Activated naive CD4-positive, alpha-beta T cell treated with anti-CD3 and anti-CD28 coated beads, Interleukin-2, amount 50 U/mL, for 24 hours (primary cell): ENCODE measurements at regions not wholly inside any gene's neighbourhood (a gene's known extent, or its start where the extent isn't known, plus 50 kb on each side); places are given as distances from the start of the nearest gene placed in this dataset.

Source experiments
- H3K27ac Mint-ChIP-seq: one replicate; pipeline ENCODE4 v1.8.0; 2021; ENCODE audit warnings: mild to moderate bottlenecking, mixed read lengths
- H3K27me3 Mint-ChIP-seq: one replicate; pipeline ENCODE4 v1.8.0; 2021; ENCODE audit warnings: mixed read lengths
- H3K36me3 Mint-ChIP-seq: one replicate; pipeline ENCODE4 v1.8.0; 2021; ENCODE audit warnings: mixed read lengths
- H3K4me1 Mint-ChIP-seq: one replicate; pipeline ENCODE4 v1.8.0; 2021; ENCODE audit warnings: mixed read lengths
- H3K4me3 Mint-ChIP-seq: one replicate; pipeline ENCODE4 v1.8.0; 2021; ENCODE audit warnings: mild to moderate bottlenecking, mixed read lengths
- H3K9me3 Mint-ChIP-seq: one replicate; pipeline ENCODE4 v1.8.0; 2021; ENCODE audit warnings: mixed read lengths

GRCh38 chr2:157124731-157125130 lies 132.8 kb upstream of the GALNT5 start:
- H3K27ac Mint-ChIP-seq, result no peak overlapping the region
- H3K4me3 Mint-ChIP-seq, result no peak overlapping the region
- no peaks in the 10 kb centered on the region for H3K4me1 Mint-ChIP-seq
- H3K27me3 Mint-ChIP-seq, result peaks cover 2% of the 10 kb centered on the region
- no peaks in the 10 kb centered on the region for H3K36me3 Mint-ChIP-seq
- H3K9me3 Mint-ChIP-seq, result no peaks in the 10 kb centered on the region

GRCh38 chr2:157125685-157126084 lies 131.8 kb upstream of the GALNT5 start:
- Mint-ChIP-seq H3K9me3 (no peaks in the 10 kb centered on the region), H3K27ac (no peak overlapping the region), H3K27me3 (peaks cover 2% of the 10 kb centered on the region), H3K4me3 (no peak overlapping the region), H3K4me1 (no peaks in the 10 kb centered on the region), H3K36me3 (no peaks in the 10 kb centered on the region)

- no peak overlapping the region for H3K4me3 Mint-ChIP-seq
- H3K9me3 Mint-ChIP-seq, result no peaks in the 10 kb centered on the region
- peaks cover 2% of the 10 kb centered on the region for H3K27me3 Mint-ChIP-seq
- H3K27ac Mint-ChIP-seq, result no peak overlapping the region
- H3K36me3 Mint-ChIP-seq, result no peaks in the 10 kb centered on the region
- no peaks in the 10 kb centered on the region for H3K4me1 Mint-ChIP-seq
Observed at GRCh38 chr2:157127249-157128012, 130.1 kb upstream of the GALNT5 start.

GRCh38 chr2:157143901-157144300 lies 113.6 kb upstream of the GALNT5 start:
- Mint-ChIP-seq H3K4me3 (no peak overlapping the region), H3K4me1 (no peaks in the 10 kb centered on the region), H3K27ac (no peak overlapping the region), H3K36me3 (no peaks in the 10 kb centered on the region), H3K9me3 (no peaks in the 10 kb centered on the region), H3K27me3 (peaks cover 7% of the 10 kb centered on the region)

- H3K36me3 Mint-ChIP-seq, result no peaks in the 10 kb centered on the region
- no peaks in the 10 kb centered on the region for H3K4me1 Mint-ChIP-seq
- no peak overlapping the region for H3K27ac Mint-ChIP-seq
- H3K27me3 Mint-ChIP-seq, result peaks cover 8% of the 10 kb centered on the region
- H3K9me3 Mint-ChIP-seq, result no peaks in the 10 kb centered on the region
- H3K4me3 Mint-ChIP-seq, result no peak overlapping the region
Observed at GRCh38 chr2:157149270-157149669, 108.2 kb upstream of the GALNT5 start.

- H3K9me3 Mint-ChIP-seq, result no peaks in the 10 kb centered on the region
- H3K4me3 Mint-ChIP-seq, result no peak overlapping the region
- H3K4me1 Mint-ChIP-seq, result no peaks in the 10 kb centered on the region
- H3K27ac Mint-ChIP-seq, result no peak overlapping the region
- H3K36me3 Mint-ChIP-seq, result no peaks in the 10 kb centered on the region
- peaks cover 4% of the 10 kb centered on the region for H3K27me3 Mint-ChIP-seq
Observed at GRCh38 chr2:157150747-157151146, 106.8 kb upstream of the GALNT5 start.

- H3K27me3 Mint-ChIP-seq, result peaks cover 3% of the 10 kb centered on the region
- no peaks in the 10 kb centered on the region for H3K4me1 Mint-ChIP-seq
- no peak overlapping the region for H3K4me3 Mint-ChIP-seq
- H3K27ac Mint-ChIP-seq, result no peak overlapping the region
- H3K36me3 Mint-ChIP-seq, result no peaks in the 10 kb centered on the region
- H3K9me3 Mint-ChIP-seq, result no peaks in the 10 kb centered on the region
Observed at GRCh38 chr2:157152362-157152761, 105.1 kb upstream of the GALNT5 start.

- Mint-ChIP-seq H3K36me3 (no peaks in the 10 kb centered on the region), H3K27me3 (peaks cover 9% of the 10 kb centered on the region), H3K9me3 (no peaks in the 10 kb centered on the region), H3K27ac (no peak overlapping the region), H3K4me3 (no peak overlapping the region), H3K4me1 (no peaks in the 10 kb centered on the region)
Observed at GRCh38 chr2:157155992-157156391, 101.5 kb upstream of the GALNT5 start.

- no peaks in the 10 kb centered on the region for H3K36me3 Mint-ChIP-seq
- no peak overlapping the region for H3K4me3 Mint-ChIP-seq
- H3K27me3 Mint-ChIP-seq, result peaks cover 6% of the 10 kb centered on the region
- H3K27ac Mint-ChIP-seq, result no peak overlapping the region
- H3K4me1 Mint-ChIP-seq, result no peaks in the 10 kb centered on the region
- no peaks in the 10 kb centered on the region for H3K9me3 Mint-ChIP-seq
Observed at GRCh38 chr2:157158111-157158510, 99.4 kb upstream of the GALNT5 start.

- H3K9me3 Mint-ChIP-seq, result no peaks in the 10 kb centered on the region
- no peak overlapping the region for H3K27ac Mint-ChIP-seq
- H3K4me3 Mint-ChIP-seq, result no peak overlapping the region
- H3K4me1 Mint-ChIP-seq, result no peaks in the 10 kb centered on the region
- H3K27me3 Mint-ChIP-seq, result peaks cover 6% of the 10 kb centered on the region
- no peaks in the 10 kb centered on the region for H3K36me3 Mint-ChIP-seq
Observed at GRCh38 chr2:157159221-157159934, 98.1 kb upstream of the GALNT5 start.

GRCh38 chr2:157160111-157160510 lies 97.4 kb upstream of the GALNT5 start:
- H3K27me3 Mint-ChIP-seq, result peaks cover 6% of the 10 kb centered on the region
- H3K27ac Mint-ChIP-seq, result no peak overlapping the region
- no peaks in the 10 kb centered on the region for H3K9me3 Mint-ChIP-seq
- no peaks in the 10 kb centered on the region for H3K4me1 Mint-ChIP-seq
- no peak overlapping the region for H3K4me3 Mint-ChIP-seq
- no peaks in the 10 kb centered on the region for H3K36me3 Mint-ChIP-seq

GRCh38 chr2:157164370-157164769 lies 93.1 kb upstream of the GALNT5 start:
- H3K4me3 Mint-ChIP-seq, result no peak overlapping the region
- H3K9me3 Mint-ChIP-seq, result no peaks in the 10 kb centered on the region
- H3K27me3 Mint-ChIP-seq, result peaks cover 6% of the 10 kb centered on the region
- H3K4me1 Mint-ChIP-seq, result no peaks in the 10 kb centered on the region
- no peaks in the 10 kb centered on the region for H3K36me3 Mint-ChIP-seq
- no peak overlapping the region for H3K27ac Mint-ChIP-seq

GRCh38 chr2:157164891-157165290 lies 92.6 kb upstream of the GALNT5 start:
- H3K4me1 Mint-ChIP-seq, result no peaks in the 10 kb centered on the region
- H3K36me3 Mint-ChIP-seq, result no peaks in the 10 kb centered on the region
- H3K27me3 Mint-ChIP-seq, result peaks cover 6% of the 10 kb centered on the region
- no peak overlapping the region for H3K4me3 Mint-ChIP-seq
- no peak overlapping the region for H3K27ac Mint-ChIP-seq
- no peaks in the 10 kb centered on the region for H3K9me3 Mint-ChIP-seq

- no peaks in the 10 kb centered on the region for H3K9me3 Mint-ChIP-seq
- no peaks in the 10 kb centered on the region for H3K36me3 Mint-ChIP-seq
- peaks cover 9% of the 10 kb centered on the region for H3K27me3 Mint-ChIP-seq
- no peak overlapping the region for H3K4me3 Mint-ChIP-seq
- no peak overlapping the region for H3K27ac Mint-ChIP-seq
- no peaks in the 10 kb centered on the region for H3K4me1 Mint-ChIP-seq
Observed at GRCh38 chr2:157168501-157168900, 89.0 kb upstream of the GALNT5 start.

- no peaks in the 10 kb centered on the region for H3K4me1 Mint-ChIP-seq
- no peaks in the 10 kb centered on the region for H3K9me3 Mint-ChIP-seq
- peaks cover 13% of the 10 kb centered on the region for H3K27me3 Mint-ChIP-seq
- no peaks in the 10 kb centered on the region for H3K36me3 Mint-ChIP-seq
- no peak overlapping the region for H3K4me3 Mint-ChIP-seq
- no peak overlapping the region for H3K27ac Mint-ChIP-seq
Observed at GRCh38 chr2:157169889-157170288, 87.6 kb upstream of the GALNT5 start.

GRCh38 chr2:157170299-157170698 lies 87.2 kb upstream of the GALNT5 start:
- no peaks in the 10 kb centered on the region for H3K9me3 Mint-ChIP-seq
- no peak overlapping the region for H3K4me3 Mint-ChIP-seq
- no peaks in the 10 kb centered on the region for H3K36me3 Mint-ChIP-seq
- peaks cover 14% of the 10 kb centered on the region for H3K27me3 Mint-ChIP-seq
- no peaks in the 10 kb centered on the region for H3K4me1 Mint-ChIP-seq
- no peak overlapping the region for H3K27ac Mint-ChIP-seq
